ENCODE measurements at regions not wholly inside any gene's neighbourhood (a gene's known extent, or its start where the extent isn't known, plus 50 kb on each side); places are given as distances from the start of the nearest gene placed in this dataset.

GRCh38 chr5:110324876-110325275 lies 401.6 kb downstream of the TMEM232 start:
- DNase-seq: no peak

DNA sequence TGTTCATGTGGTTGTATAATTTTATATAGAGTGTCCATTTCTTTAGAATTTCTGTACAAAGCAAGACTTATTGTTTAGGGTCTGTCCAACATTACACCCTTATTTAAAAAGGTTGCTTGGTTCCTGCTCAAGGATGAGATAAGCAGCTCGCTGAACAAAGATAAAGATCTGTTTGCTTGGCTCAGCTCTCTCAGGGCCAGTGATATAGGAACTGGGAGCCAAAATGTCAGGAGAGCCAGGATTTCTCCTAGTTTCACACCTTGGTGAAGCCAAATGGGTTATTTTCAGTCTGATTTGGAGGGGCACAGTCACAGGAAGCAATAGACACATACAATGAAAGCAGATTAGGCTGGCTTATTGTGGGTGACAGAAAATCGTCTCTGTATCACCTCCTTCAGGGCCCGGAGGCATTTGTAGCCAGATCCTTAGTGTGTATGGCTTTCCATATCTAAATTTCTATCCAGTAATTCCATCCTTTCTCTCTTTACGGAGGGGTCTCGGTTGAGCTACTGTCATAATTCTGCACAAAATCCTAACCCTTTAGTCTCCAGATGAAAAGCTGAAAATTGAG lies 396.4 kb downstream of the TMEM232 start:
- DNase-seq: no peak

DNA sequence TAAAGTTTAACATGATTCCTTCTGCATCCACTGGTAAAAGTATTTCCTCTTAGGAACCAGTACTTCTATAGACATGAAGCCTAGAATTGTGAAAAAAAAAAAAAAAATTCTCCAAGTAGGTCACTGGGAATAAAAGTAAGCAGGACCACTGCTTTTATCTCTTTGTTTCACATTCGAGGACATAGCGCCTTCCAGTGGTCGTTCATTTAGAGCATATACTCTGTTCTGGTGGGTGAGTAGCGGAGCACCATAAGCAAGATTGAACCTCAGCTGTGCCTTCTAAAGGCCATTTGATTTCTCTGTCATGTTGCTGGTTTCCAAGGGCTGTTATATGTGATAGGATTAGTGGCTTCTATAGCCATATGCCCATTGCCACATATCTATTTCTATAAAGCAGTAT lies 393.1 kb downstream of the TMEM232 start:
- no peak for DNase-seq

DNA sequence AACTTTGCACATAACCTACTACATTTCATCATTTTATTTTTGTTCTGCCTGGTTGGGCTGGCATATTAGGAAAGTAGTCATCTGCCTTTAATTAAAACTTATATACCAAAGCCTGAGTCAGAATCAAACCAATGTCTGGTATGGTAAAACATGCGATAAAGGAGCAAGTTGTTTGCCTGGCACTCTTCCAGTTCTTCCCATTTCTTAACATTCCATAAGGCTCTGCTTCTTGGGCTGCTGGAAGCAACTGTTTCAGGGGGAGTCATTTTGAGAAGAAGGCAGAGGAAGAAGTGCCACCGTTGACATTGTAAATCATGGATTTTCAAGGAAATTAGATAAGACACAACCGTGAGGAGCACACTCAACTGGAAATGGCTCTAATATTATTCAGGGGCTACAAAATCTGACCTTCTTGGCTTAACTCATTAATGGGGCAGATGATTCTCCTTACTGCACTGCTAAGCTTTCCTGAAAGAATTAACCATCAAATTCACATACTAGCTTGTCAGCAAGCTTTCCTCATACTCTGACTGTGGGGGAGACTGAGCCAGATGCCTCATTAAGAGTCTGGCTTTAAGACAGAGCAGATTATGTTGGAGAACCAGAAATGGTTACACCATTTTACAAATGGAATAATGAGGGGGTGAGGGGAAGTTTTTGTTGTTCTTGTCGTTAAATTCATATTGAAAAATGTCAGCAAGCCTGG lies 391.0 kb downstream of the TMEM232 start:
- no peak for DNase-seq

DNA sequence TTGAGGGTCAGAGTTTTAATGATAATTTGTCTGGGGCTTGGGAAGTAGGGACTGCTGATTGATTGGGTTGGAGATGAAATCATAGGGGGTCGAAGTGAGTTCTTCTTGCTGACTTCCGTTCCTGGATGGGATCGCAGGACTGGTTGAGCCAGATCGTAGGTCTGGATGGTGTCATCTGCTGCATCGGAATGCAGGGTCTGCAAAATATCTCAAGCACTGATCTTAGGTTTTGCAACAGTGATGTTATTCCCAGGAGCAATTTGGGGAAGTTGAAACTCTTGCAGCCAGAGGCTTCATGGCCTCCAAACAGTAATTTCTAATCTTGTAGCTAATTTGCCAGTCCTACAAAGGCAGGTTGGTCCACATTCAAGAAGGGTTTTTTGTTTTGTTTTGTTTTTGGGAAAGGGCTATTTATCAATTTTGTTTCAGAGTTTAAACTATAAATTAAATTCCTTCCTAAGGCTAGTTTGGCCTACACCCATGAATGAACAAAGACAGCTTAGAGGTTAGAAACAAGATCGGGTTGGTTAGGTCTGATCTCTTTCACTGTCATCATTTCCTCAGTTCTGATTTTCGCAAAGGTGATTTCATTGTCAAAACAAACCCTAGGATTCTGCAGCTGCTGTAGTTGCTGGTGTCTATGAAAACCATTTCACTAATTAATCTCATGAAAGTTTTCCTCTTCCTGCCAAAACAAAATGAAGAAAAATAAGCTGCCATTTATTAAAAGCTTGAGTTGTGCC lies 388.0 kb downstream of the TMEM232 start:
- no peak for DNase-seq

DNA sequence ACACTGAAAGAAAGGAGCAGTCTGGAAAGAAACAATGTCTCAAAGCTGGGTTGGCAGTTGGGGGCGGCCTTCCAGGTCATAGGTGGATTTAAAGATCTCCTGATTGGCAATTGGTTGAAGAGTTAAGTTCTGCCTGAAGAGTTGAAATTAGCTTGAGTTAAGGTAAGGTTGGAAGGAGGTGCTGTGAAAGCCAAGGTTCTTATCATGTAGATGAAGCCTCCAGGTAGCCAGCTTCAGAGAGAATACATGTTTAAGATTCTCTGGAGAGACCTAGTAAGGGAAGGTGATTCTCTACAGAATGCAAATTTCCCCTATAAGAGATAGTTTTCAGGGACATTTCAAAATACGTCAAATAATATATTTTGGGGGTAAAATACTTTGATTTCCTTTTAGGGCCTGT lies 387.1 kb downstream of the TMEM232 start:
- no peak for DNase-seq

GRCh38 chr5:110341836-110342235 lies 384.6 kb downstream of the TMEM232 start:
- no peak for DNase-seq

DNA sequence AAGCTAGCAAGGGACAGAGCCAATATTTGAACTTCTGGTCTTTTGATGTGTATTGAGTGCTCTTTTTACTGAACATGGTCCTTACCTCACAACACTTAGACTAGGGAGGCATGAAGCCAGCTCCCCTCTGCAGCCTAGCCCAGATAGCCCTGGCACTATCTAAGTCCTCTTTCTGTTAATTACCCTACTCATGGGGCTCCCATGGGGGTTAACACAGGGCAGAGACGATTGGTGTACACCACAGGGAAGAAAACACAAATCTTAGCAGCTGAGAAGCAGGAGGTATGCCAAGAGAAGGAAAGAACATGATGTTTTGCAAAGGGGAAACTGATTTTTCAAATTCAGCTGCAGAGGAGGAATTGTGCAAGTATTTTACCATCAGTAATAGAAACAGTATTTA lies 383.8 kb downstream of the TMEM232 start:
- DNase-seq: no peak

DNA sequence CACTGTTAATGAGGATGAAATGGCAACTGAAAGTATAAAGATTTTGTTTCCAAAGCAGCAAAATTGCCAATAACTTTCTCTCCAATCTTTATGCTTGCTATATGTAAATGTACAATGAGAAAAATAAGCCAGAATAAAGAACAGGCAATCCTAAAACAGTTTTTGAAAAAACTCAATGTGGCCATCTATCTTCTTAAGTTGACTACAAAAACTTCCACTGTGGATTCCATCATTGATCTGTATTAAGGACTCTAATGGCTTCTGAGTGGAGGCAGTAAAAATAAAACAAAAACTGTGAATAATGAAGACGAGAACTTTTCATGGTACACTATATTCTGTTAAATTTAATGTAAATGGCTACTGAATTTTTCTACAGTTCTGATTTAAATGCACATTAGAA lies 382.9 kb downstream of the TMEM232 start:
- DNase-seq: no peak

DNA sequence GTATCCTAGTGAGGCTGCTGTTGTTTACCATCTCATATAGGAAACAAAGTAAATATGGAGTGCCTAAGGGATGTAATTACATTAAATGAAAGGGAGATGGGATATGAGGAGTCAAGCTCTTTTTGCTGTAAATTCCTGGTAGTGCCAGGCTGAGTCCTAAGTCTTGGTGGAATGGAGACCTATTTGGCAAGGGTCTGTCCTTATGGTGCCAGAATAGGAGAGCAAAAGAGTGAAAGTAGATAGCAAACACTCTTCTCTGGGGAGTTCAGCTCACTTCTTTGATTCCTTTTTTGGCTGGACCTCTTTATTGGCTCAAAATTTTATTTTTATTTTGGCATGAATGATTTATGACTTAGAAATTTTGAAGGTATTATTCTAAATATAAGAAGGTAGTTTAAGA lies 380.8 kb downstream of the TMEM232 start:
- no peak for DNase-seq

DNA sequence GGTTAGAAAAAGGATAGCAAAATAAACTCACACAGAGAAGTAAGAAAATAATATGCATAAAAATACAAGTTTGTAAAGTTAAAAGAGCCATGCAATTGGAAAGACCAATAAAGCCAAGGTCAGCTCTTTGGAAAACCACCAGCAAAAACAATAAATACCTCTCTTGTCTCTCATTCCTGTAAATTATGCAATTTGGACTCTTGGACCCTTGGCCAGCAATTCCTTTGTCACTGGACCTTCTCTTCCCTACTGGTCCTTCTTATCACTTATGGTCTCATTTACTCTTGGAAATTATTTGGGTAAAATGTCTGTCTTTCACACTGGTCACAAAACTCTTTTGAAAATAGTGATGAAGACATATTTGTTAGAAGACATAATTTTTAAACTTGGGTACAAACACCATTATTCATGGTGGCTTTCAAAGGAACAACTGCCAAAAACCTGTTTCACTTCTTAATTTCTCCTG lies 379.5 kb downstream of the TMEM232 start:
- no peak for DNase-seq

- no peak for DNase-seq
Measured at GRCh38 chr5:110347781-110348180, 378.7 kb downstream of the TMEM232 start.

DNA sequence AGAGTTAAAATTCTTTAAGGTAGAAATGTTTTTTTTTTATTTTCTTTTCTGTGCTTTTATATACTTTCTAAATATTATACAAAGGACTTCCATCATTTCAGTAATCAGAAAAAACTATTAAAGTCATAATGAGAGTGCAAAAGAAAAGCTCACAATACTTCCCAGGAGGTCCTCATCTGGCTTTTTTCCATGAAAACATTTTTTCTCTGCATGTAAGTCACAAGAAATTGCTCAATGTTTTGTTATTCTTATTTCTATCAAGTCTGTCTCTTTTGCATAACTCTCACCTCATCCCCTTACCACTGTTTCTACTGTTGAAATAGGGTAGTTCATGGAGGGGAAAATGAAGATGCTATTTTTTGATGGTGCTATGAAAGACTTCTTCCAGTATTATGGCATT lies 375.0 kb downstream of the TMEM232 start:
- DNase-seq: no peak

- no peak for DNase-seq
Measured at GRCh38 chr5:110354311-110354710, 372.2 kb downstream of the TMEM232 start.

GRCh38 chr5:110354915-110355644 lies 371.4 kb downstream of the TMEM232 start:
- no peak for DNase-seq

DNA sequence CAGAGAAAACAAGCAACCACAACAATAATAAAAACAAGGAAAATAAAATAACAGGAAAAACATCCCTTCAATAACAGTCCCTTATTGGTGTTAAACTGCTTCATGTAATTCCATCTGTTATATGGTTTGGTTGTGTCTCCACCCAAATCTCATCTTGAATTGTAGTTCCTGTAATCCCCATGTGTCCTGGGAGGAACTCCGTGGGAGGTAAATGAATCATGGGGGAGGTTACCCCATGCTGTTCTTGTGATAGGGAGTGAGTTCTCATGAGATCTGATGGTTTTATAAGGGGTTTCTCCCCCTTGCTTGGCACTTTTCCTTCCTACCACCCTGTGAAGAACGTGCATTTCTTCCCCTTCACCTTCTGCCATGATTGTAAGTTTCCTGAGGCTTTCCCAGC lies 369.8 kb downstream of the TMEM232 start:
- DNase-seq: no peak

- DNase-seq: no peak
Measured at GRCh38 chr5:110359221-110359620, 367.2 kb downstream of the TMEM232 start.

- DNase-seq: no peak
Measured at GRCh38 chr5:110361471-110361870, 365.0 kb downstream of the TMEM232 start.

- no peak for DNase-seq
Measured at GRCh38 chr5:110362261-110362660, 364.2 kb downstream of the TMEM232 start.

DNA sequence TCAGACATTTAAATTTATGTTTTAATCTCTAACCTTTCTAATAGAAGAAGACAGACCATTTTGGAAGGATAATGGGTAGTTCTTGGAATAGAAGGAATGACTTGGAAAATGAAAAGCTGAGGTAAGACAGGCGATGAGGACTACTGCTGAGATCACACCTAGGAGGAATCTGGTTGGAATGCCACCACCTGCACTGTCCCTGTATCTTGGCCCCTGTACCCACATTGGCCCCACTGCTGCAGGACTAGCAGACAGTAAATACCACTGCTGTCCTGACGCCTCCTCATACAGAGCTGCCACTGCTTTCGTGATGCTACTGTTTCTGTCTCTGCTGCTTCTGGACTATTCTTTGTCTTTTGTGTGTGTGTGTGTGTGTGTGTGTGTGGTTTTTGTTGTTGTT lies 359.8 kb downstream of the TMEM232 start:
- no peak for DNase-seq

All from T-helper 2 cell (primary cell).